WTC11 (cell line): ENCODE measurements at regions not wholly inside any gene's neighbourhood (a gene's known extent, or its start where the extent isn't known, plus 50 kb on each side); places are given as distances from the start of the nearest gene placed in this dataset.

ENCODE experiments used
- ATF3 ChIP-seq: sonication (generic); formaldehyde crosslinking; conservative IDR thresholded peaks from 2 replicates; pipeline ENCODE4 v1.8.1; 2022; ENCODE audit warnings: mild to moderate bottlenecking, missing genetic modification reagents
- CTCF ChIP-seq: fragments of 200-600 bp; IDR thresholded peaks from 2 replicates; pipeline ENCODE4 v1.8.0; 2022; ENCODE audit warnings: antibody characterized with exemption
- E2F1 ChIP-seq: sonication (generic); formaldehyde crosslinking; IDR thresholded peaks from 2 replicates; pipeline ENCODE4 v1.8.0; 2022; ENCODE audit warnings: mild to moderate bottlenecking, missing genetic modification reagents
- IRF1 ChIP-seq: sonication (generic); formaldehyde crosslinking; IDR thresholded peaks from 2 replicates; pipeline ENCODE4 v1.8.0; 2023; ENCODE audit warnings: missing genetic modification reagents
- PRRX2 ChIP-seq: fragments of 250-450 bp; sonication (Bioruptor Pico); IDR thresholded peaks from 2 replicates; pipeline ENCODE4 v1.8.0; 2021; ENCODE audit warnings: mild to moderate bottlenecking
- USF1 ChIP-seq: sonication (generic); formaldehyde crosslinking; IDR thresholded peaks from 2 replicates; pipeline ENCODE4 v1.8.0; 2022; ENCODE audit warnings: mild to moderate bottlenecking, missing genetic modification reagents

- TF ChIP-seq E2F1 (CRISPR knock-in tag) (no peak), ATF3 (no peak), PRRX2 (CRISPR knock-in tag) (no peak), USF1 (CRISPR knock-in tag) (no peak), CTCF (no peak), IRF1 (no peak)
Measured at GRCh38 chr3:80192936-80193335, 425.1 kb upstream of the ROBO1 start.
